GM12892 (cell line): ENCODE measurements at regions not wholly inside any gene's neighbourhood (a gene's known extent, or its start where the extent isn't known, plus 50 kb on each side); places are given as distances from the start of the nearest gene placed in this dataset.
"Not testable (repeated sequence)": the region's sequence is repeated elsewhere in the genome, so short reads cannot be mapped to it uniquely, and the experiment has no call there.

Source experiments
- DNase-seq: peaks from one replicate; pipeline ENCODE4 v3.0.0; 2011; ENCODE audit not compliant: insufficient read length
- FAIRE-seq: peaks from 2 replicates; lab custom pipeline; 2011; peaks lifted over from hg19 to GRCh38; lab: Jason Lieb, UNC
- POLR2A ChIP-seq: IDR thresholded peaks from 2 replicates; pipeline ENCODE4 v1.6.1; 2011; ENCODE audit warnings: low read depth, low read length, control low read depth
- POLR2AphosphoS5 ChIP-seq: IDR thresholded peaks from 2 replicates; pipeline ENCODE4 v1.6.1; 2011; ENCODE audit warnings: low read depth, low read length, control low read depth
- TAF1 ChIP-seq: IDR thresholded peaks from 2 replicates; pipeline ENCODE4 v1.6.1; 2011; ENCODE audit warnings: low read depth, mild to moderate bottlenecking, control low read depth, low read length, borderline replicate concordance

DNA sequence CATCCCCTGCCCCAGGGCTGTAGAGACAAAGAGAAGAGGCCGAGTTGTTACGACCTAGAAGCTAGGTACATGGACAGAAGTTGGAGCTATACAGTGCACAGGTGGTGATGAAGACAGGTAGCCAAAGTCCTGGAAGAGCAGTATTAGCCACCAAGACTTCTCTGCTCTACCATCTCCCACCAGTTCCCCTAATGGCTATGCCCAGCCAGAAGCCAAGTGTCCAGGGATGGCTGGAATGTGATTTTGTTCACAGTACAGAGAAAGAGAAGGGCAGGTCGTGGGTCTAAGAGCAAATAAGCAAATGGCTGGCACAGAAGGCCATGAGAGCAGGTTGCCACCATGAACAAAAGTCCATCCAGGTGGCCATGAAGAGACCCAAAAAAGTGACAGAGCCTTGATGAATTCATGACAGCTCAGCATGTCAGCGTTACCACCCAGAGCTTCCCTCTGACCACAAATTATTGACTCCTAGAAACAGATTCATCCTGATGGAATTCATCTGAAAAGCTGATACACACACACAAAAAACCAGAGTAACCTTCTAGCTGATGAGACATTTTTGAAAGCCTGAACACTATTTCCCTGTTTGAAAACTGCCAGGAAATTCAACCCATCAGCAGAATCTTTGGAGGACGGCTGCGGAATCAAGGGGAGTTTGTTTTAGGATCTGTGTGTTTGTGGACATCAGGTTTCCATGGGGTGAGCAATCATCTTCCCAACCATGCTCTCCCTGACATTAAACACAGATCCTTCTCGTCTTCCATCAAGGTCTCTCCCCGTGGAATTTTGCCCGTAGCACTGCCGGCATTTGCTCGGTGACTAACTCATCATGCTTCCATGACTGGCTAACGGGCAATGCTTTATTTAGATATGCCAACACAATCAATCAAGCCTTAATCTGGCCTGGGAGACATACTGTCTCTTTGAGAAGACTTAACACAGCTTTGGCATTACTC lies 906.7 kb upstream of the AUTS2 start:
- TF ChIP-seq POLR2AphosphoS5 (no peak), POLR2A (no peak), TAF1 (no peak)
- no peak for DNase-seq
- FAIRE-seq = no peak

DNA sequence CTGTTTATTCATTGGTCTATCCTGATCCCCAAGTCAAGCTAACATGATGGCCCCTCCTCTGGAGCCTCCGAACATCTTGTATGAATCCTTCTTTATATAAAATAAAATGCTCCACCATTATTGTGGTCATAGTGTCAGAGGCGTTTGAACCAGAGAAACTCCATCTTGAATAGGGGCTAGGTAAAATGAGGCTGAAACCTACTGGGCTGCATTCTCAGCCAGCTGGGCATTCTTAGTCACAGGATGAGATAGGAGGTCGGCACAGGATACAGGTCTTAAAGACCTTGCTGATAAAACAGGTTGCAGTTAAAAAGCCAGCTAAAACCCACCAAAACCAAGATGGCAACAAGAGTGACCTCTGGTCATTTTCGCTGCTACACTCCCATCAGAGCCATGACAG lies 905.8 kb upstream of the AUTS2 start:
- TF ChIP-seq POLR2A = no peak
- TF ChIP-seq TAF1 = no peak
- no peak for TF ChIP-seq POLR2AphosphoS5
- DNase-seq (no peak), FAIRE-seq (no peak)

DNA sequence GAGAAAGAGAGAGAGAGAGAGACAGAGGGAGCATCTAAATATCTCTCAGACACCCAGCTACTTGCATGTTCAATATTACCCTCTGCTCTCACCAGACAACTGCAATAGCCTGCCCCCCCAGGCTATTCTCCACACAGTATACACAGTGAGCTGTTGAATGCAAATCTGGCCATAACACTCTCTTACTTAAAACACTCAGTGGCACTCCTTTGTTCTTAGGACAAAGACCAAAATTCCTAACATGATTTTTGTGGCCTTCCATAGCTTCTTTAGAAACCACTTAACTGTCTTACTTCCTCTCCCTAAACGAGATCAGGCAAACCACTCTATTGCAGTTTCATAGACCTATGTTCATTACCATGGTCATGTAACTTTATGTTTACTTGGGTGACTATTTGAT lies 903.6 kb upstream of the AUTS2 start:
- no peak for DNase-seq
- no peak for FAIRE-seq
- TF ChIP-seq POLR2AphosphoS5 (no peak), POLR2A (no peak), TAF1 (no peak)

GRCh38 chr7:68697796-68698280 lies 900.4 kb upstream of the AUTS2 start:
- TF ChIP-seq POLR2A = no peak
- no peak for TF ChIP-seq POLR2AphosphoS5
- no peak for TF ChIP-seq TAF1
- FAIRE-seq (no peak), DNase-seq (no peak)

DNA sequence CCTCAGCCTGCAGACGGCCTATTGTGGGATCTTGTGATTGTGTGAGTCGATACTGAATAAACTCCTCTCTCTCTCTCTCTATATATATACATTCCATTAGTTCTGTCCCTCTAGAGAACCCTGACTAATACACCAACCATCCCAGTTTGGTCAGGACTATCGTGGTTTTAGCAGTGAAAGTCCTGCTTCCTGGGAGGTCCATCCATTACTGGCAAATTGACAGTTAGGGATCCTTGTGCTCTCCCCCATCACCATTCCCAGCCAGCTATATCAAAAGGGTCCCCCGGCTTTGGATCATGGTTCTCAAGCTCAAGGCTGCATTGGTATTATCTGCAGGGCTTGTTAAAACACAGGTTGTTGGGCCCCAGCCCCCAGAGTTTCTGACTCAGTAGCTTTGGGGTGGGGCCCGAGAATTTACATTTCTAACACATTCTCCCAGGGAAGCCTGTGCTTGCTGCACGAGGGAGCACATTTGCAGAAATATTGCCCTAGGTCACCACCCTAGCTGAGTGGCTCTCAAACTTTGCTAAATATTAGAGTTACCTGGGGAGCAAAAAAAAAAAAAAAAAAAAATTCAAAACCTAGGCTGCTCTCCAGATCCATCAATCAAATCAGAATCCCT lies 899.1 kb upstream of the AUTS2 start:
- FAIRE-seq (no peak), DNase-seq (no peak)
- TF ChIP-seq POLR2AphosphoS5 (no peak), TAF1 (no peak), POLR2A (no peak)

DNA sequence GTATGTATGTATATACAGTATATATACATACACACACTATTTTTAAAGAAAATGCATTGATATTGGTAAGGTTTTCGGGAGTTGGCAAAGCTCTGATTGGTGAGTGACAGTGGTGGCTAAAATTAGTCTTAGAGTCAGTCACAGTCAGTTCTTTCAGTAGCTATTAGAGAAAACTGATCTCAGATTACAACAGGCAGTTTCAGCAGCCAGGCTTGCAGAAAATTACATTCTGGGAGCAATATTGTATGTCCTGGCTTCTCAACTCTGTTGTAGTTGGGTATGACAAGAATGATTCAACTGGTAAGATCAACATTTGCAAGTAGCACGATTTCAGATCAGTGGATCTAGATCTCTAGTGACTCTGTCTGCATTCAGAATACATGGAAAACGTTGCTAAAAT lies 897.9 kb upstream of the AUTS2 start:
- no peak for FAIRE-seq
- no peak for DNase-seq

GRCh38 chr7:68706291-68706690 lies 892.0 kb upstream of the AUTS2 start:
- FAIRE-seq (no peak), DNase-seq (no peak)
- TF ChIP-seq POLR2A = no peak
- TF ChIP-seq POLR2AphosphoS5 = no peak
- no peak for TF ChIP-seq TAF1

More for the DNA sequence above, 897.9 kb upstream of the AUTS2 start:
- TF ChIP-seq POLR2A (no peak), POLR2AphosphoS5 (no peak), TAF1 (no peak)

DNA sequence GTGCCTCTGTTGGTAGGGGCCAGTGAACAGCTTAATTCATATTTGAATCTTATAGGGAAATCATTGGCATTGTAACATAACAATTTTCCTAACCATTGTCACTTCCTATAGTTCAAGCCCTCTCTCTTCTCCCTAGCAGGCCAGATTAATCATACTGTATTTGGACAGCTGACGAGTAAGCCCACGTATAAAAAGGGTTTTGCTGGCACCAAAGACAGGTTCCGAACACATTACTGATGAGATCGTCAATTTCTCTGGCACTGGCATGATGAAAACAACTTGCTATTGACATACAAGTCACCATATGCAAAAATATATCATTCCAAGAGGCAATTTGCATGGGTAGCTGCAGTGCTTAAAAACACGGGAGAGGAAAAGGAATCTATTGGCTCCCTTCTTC lies 891.1 kb upstream of the AUTS2 start:
- FAIRE-seq (no peak), DNase-seq (no peak)
- TF ChIP-seq POLR2A (no peak), POLR2AphosphoS5 (no peak), TAF1 (no peak)

- no peak for TF ChIP-seq POLR2AphosphoS5
- no peak for TF ChIP-seq TAF1
- TF ChIP-seq POLR2A = no peak
- no peak for FAIRE-seq
- no peak for DNase-seq
Observed at GRCh38 chr7:68707958-68708357, 890.3 kb upstream of the AUTS2 start.

DNA sequence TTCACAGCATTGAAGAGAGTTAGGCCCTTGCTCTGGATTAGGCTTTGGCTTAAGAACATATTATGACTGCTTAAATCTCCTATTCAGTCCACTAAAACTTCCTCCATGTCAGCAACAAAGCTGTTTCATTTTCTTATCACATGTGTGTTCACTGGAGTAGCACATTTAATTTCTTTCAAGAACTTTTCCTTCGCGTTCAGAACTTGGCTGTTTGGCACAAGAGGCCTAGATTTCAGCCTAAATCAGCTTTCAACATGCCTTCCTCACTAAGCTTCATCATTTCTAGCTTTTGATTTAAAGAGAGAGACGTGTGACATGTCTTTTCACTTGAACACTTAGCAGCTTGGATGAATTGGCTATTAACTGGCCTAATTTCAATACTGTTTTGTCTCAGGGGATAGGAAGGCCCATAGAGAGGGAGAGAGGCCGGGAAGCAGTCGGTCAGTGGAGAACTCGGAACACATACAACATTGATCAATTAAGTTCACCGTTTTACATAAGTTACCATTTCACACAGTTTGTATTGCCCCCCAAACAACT lies 885.2 kb upstream of the AUTS2 start:
- TF ChIP-seq TAF1 (no peak), POLR2AphosphoS5 (no peak), POLR2A (no peak)
- FAIRE-seq (no peak), DNase-seq (no peak)

GRCh38 chr7:68714135-68714534 lies 884.1 kb upstream of the AUTS2 start:
- FAIRE-seq, DNase-seq: not testable (repeated sequence)

DNA sequence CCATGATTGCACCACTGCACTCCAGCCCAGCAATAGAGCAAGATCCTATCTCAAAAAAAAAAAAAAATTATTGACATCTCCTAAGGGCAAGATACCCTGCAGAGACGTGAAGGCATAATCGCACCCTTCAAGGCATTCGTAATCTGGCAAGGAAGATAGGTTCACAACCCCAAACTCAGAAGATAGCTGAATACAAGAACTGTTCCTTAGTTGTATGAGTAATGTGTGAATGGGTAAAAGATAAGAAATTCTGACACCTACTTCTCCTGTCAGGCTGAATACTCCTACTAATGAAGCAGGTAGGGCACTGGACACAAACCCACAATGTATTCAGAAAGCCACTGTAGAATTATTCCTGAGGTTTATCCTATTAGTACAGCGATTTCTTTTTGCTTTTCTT lies 882.4 kb upstream of the AUTS2 start:
- FAIRE-seq (no peak), DNase-seq (no peak)
- TF ChIP-seq POLR2AphosphoS5 (no peak), TAF1 (no peak), POLR2A (no peak)
